H1 (cell line): ENCODE measurements at regions not wholly inside any gene's neighbourhood (a gene's known extent, or its start where the extent isn't known, plus 50 kb on each side); places are given as distances from the start of the nearest gene placed in this dataset.
"Not testable (repeated sequence)": the region's sequence is repeated elsewhere in the genome, so short reads cannot be mapped to it uniquely, and the experiment has no call there.

Experiments
- GABPA ChIP-seq: IDR thresholded peaks from 2 replicates; pipeline ENCODE4 v1.6.1; 2011; ENCODE audit warnings: mild to moderate bottlenecking, low read length, moderate library complexity, borderline replicate concordance; ENCODE audit not compliant: insufficient read depth
- KDM1A ChIP-seq: fragments of 200-600, 300-600 bp; sonication (generic); IDR thresholded peaks from 2 replicates; pipeline ENCODE4 v1.7.1; 2016; ENCODE audit warnings: mild to moderate bottlenecking, low read length, borderline replicate concordance
- POLR2A ChIP-seq, 2 experiments: IDR thresholded peaks; 1 replicate in 1 of 2; 2 replicates in 1 of 2; pipeline ENCODE4 v1.6.1; 2011; ENCODE audit warnings: low read depth in 2 of 2, low read length in 2 of 2, mild to moderate bottlenecking in 2 of 2; ENCODE audit errors: control extremely low read depth in 1 of 2
- POLR2AphosphoS5 ChIP-seq: IDR thresholded peaks from 2 replicates; pipeline ENCODE4 v1.6.1; 2011; ENCODE audit warnings: low read depth, low read length
- SIN3A ChIP-seq, 2 experiments: IDR thresholded peaks in 1 of 2; conservative IDR thresholded peaks in 1 of 2; 2 replicates each; pipeline ENCODE4 v1.6.1; 2011 to 2012; ENCODE audit warnings: low read length in 2 of 2, improper control_type of control experiment in 1 of 2, low read depth in 1 of 2, mild to moderate bottlenecking in 1 of 2
- SIX5 ChIP-seq: IDR thresholded peaks from 2 replicates; pipeline ENCODE4 v1.6.1; 2011; ENCODE audit warnings: mild to moderate bottlenecking, low read depth, low read length
- TAF7 ChIP-seq: optimal IDR thresholded peaks from 2 replicates; pipeline ENCODE3; 2011; ENCODE audit warnings: low read depth, mild to moderate bottlenecking, inconsistent platforms, low read length, moderate library complexity, borderline replicate concordance
- TF ChIP-seq, protein P1 (sequence below), 3 experiments: IDR thresholded peaks; 1 replicate in 2 of 3; 2 replicates in 1 of 3; pipeline versions ENCODE4 v1.5.1 to v1.6.1; 2011; ENCODE audit warnings: low read length in 3 of 3, mild to moderate bottlenecking in 3 of 3, inconsistent platforms in 2 of 3, low read depth in 1 of 3, moderate library complexity in 1 of 3; ENCODE audit not compliant: insufficient read depth in 1 of 3; ENCODE audit errors: control extremely low read depth in 1 of 3

DNA sequence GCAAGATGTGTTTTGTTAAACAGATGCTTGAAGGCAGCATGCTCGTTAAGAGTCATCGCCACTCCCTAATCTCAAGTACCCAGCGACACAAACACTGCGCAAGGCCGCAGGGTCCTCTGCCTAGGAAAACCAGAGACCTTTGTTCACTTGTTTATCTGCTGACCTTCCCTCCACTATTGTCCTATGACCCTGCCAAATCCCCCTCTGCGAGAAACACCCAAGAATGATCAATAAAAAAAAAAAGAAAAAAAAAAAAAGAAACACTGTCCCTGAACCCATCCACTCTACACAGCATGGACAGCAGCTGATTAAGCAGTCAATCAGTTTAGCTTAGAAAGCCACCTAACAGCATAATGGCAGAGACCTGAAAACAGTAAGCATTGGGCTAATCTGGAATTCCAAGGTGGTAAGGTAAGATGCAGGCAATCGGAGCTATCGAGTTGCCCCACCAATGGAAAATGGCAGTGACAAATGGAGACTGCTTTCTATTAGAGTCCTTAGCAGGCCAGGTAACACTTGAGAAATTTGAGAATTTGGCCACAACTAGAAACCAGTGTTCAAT is 89.9 kb upstream of the FOXN3 start:
- TF ChIP-seq KDM1A; SIX5; GABPA; POLR2A (IDR thresholded peaks at IDR 0.05; ENCODE audit: control extremely low read depth in 1 of 2, low read depth in 2 of 2, low read length in 2 of 2); POLR2AphosphoS5; SIN3A (conservative IDR thresholded peaks at IDR 0.05 in 1 of 2, IDR thresholded peaks at IDR 0.05 in 1 of 2; ENCODE audit: low read depth in 1 of 2, low read length in 2 of 2); TAF7: not testable (repeated sequence)
- TF ChIP-seq, protein P1, sequence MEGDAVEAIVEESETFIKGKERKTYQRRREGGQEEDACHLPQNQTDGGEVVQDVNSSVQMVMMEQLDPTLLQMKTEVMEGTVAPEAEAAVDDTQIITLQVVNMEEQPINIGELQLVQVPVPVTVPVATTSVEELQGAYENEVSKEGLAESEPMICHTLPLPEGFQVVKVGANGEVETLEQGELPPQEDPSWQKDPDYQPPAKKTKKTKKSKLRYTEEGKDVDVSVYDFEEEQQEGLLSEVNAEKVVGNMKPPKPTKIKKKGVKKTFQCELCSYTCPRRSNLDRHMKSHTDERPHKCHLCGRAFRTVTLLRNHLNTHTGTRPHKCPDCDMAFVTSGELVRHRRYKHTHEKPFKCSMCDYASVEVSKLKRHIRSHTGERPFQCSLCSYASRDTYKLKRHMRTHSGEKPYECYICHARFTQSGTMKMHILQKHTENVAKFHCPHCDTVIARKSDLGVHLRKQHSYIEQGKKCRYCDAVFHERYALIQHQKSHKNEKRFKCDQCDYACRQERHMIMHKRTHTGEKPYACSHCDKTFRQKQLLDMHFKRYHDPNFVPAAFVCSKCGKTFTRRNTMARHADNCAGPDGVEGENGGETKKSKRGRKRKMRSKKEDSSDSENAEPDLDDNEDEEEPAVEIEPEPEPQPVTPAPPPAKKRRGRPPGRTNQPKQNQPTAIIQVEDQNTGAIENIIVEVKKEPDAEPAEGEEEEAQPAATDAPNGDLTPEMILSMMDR (IDR thresholded peaks at IDR 0.05; ENCODE audit: control extremely low read depth in 1 of 3, insufficient read depth in 1 of 3, low read depth in 1 of 3, low read length in 3 of 3) = not testable (repeated sequence)
